Endothelial cell of umbilical vein (primary cell): ENCODE measurements at regions not wholly inside any gene's neighbourhood (a gene's known extent, or its start where the extent isn't known, plus 50 kb on each side); places are given as distances from the start of the nearest gene placed in this dataset.

Experiments
- BruUV-seq: library from RNA; stranded (reverse); fragments of 400-500 nt; replicated peaks from 2 replicates; lab custom pipeline; 2021; lab: Mats Ljungman, UMichigan
- CTCF ChIA-PET: fragments of 300-600, 350-600 bp; sonication (Branson Sonifier 250); formaldehyde crosslinking; loops from one replicate; lab custom pipeline; 2021; ENCODE audit warnings: antibody characterized with exemption, inconsistent platforms; lab: Charles Lee
- POLR2A ChIA-PET: fragments of 300-600, 350-600 bp; sonication (Branson Sonifier 250); formaldehyde crosslinking; loops from one replicate; lab custom pipeline; 2021; ENCODE audit warnings: antibody characterized with exemption, inconsistent platforms; lab: Charles Lee
- DNase-seq: peaks from one replicate; pipeline ENCODE4 v3.0.0-alpha.2; 2011; ENCODE audit warnings: low read depth, low spot score
- FAIRE-seq: peaks from 2 replicates; lab custom pipeline; 2011; peaks lifted over from hg19 to GRCh38; lab: Jason Lieb, UNC
- H2AFZ ChIP-seq: 2 replicates; pipeline ENCODE4 v1.6.0; 2012; ENCODE audit warnings: low read depth, low read length, control low read depth, inconsistent platforms
- H3K27ac ChIP-seq: 2 replicates; pipeline ENCODE4 v1.5.1; 2011; ENCODE audit warnings: low read depth, mild to moderate bottlenecking, control low read depth, low read length, moderate library complexity; ENCODE audit not compliant: insufficient read depth
- H3K27me3 ChIP-seq, 2 experiments: 2 replicates each; pipeline versions ENCODE4 v1.6.0 to v1.6.1; 2011; ENCODE audit warnings: low read length in 2 of 2, mixed read lengths in 1 of 2; ENCODE audit not compliant: control insufficient read depth in 2 of 2, insufficient read depth in 2 of 2
- H3K36me3 ChIP-seq, 2 experiments: 2 replicates in 1 of 2; 3 replicates in 1 of 2; pipeline ENCODE4 v1.5.1; 2011; ENCODE audit warnings: low read length in 2 of 2, mild to moderate bottlenecking in 1 of 2, moderate library complexity in 1 of 2; ENCODE audit not compliant: control insufficient read depth in 2 of 2, insufficient read depth in 2 of 2; ENCODE audit errors: extremely low read depth in 1 of 2
- H3K4me1 ChIP-seq: 3 replicates; pipeline ENCODE4 v1.5.1; 2011; ENCODE audit warnings: mild to moderate bottlenecking, low read length; ENCODE audit not compliant: control insufficient read depth, insufficient read depth; ENCODE audit errors: extremely low read depth
- H3K4me2 ChIP-seq: 2 replicates; pipeline ENCODE4 v1.6.1; 2011; ENCODE audit warnings: low read length, control low read depth, mixed read lengths; ENCODE audit not compliant: insufficient read depth
- H3K4me3 ChIP-seq, 3 experiments: fragments of 200-600 bp in 1 of 3; sonication (generic), shearing (Covaris generic) in 1 of 3; replicated peaks in 1 of 3; 2 replicates each; pipeline ENCODE4 v1.5.1; 2011 to 2016; ENCODE audit warnings: control low read depth in 3 of 3, low read length in 3 of 3, mild to moderate bottlenecking in 2 of 3, inconsistent platforms in 1 of 3, low read depth in 1 of 3, moderate library complexity in 1 of 3; ENCODE audit not compliant: insufficient read depth in 1 of 3
- H3K79me2 ChIP-seq: 2 replicates; pipeline ENCODE4 v1.6.0; 2012; ENCODE audit warnings: low read length, inconsistent platforms; ENCODE audit not compliant: control insufficient read depth, insufficient read depth
- H3K9ac ChIP-seq: replicated peaks from 2 replicates; pipeline ENCODE3; 2011; ENCODE audit warnings: low read length, control low read depth; ENCODE audit not compliant: insufficient read depth; ENCODE audit errors: extremely low read depth
- H3K9me1 ChIP-seq: replicated peaks from 3 replicates; pipeline ENCODE4 v1.6.0; 2011; ENCODE audit warnings: mild to moderate bottlenecking, low read length; ENCODE audit not compliant: control insufficient read depth, insufficient read depth; ENCODE audit errors: extremely low read depth
- H3K9me3 ChIP-seq: replicated peaks from 2 replicates; pipeline ENCODE4 v1.5.1; 2012; ENCODE audit warnings: low read length, inconsistent platforms; ENCODE audit not compliant: control insufficient read depth, insufficient read depth
- H4K20me1 ChIP-seq: replicated peaks from 2 replicates; pipeline ENCODE3; 2011; ENCODE audit warnings: mild to moderate bottlenecking, low read length; ENCODE audit not compliant: control insufficient read depth, insufficient read depth; ENCODE audit errors: extremely low read depth
- CTCF ChIP-seq, 2 donors: IDR thresholded peaks; 1 replicate in 1 of 2; 2 replicates in 1 of 2; pipeline ENCODE4 v1.5.1; 2011; ENCODE audit warnings: low read length in 2 of 2, mild to moderate bottlenecking in 2 of 2, moderate library complexity in 2 of 2, control low read depth in 1 of 2, inconsistent platforms in 1 of 2, low read depth in 1 of 2; ENCODE audit not compliant: insufficient read depth in 1 of 2; ENCODE audit errors: extremely low read depth in 1 of 2
- EZH2 ChIP-seq: IDR thresholded peaks from 2 replicates; pipeline ENCODE4 v1.6.1; 2012; ENCODE audit warnings: borderline replicate concordance, low read depth, mild to moderate bottlenecking, moderate library complexity, low read length, inconsistent platforms; ENCODE audit not compliant: severe bottlenecking
- FOS ChIP-seq: IDR thresholded peaks from 2 replicates; pipeline ENCODE4 v1.6.1; 2011; ENCODE audit warnings: mild to moderate bottlenecking, low read length, moderate library complexity, borderline replicate concordance; ENCODE audit not compliant: insufficient read depth
- GATA2 ChIP-seq: IDR thresholded peaks from 2 replicates; pipeline ENCODE4 v1.7.0; 2011; ENCODE audit warnings: low read depth, mild to moderate bottlenecking, moderate library complexity, mixed read lengths, low read length; ENCODE audit not compliant: insufficient read length, insufficient read depth
- JUN ChIP-seq: IDR thresholded peaks from 2 replicates; pipeline ENCODE4 v1.6.1; 2011; ENCODE audit warnings: borderline replicate concordance, low read depth; ENCODE audit not compliant: insufficient read length, insufficient read depth
- MYC ChIP-seq: IDR thresholded peaks from one replicate; pipeline ENCODE4 v1.6.1; 2011; ENCODE audit warnings: mild to moderate bottlenecking, low read depth, low read length
- POLR2A ChIP-seq: IDR thresholded peaks from 2 replicates; pipeline ENCODE4 v1.6.1; 2012; ENCODE audit warnings: low read depth, mild to moderate bottlenecking, control low read depth, low read length
- POLR2AphosphoS5 ChIP-seq: IDR thresholded peaks from 2 replicates; pipeline ENCODE4 v1.6.1; 2012; ENCODE audit warnings: low read depth, mild to moderate bottlenecking, control low read depth, low read length, moderate library complexity; ENCODE audit not compliant: insufficient read depth
- dilution Hi-C: fragments of 300-500 bp; cut with MboI; formaldehyde crosslinking; loops from one replicate; pipeline ENCODE4 v1.15.0; 2019; ENCODE audit warnings: low sequenced_read_pairs; ENCODE audit not compliant: extremely low pct_ligation_motif_present
- intact Hi-C: fragments of 100-400 bp; cut with micrococcal nuclease; formaldehyde crosslinking; loops from one replicate; pipeline ENCODE4 v1.10.0; 2022
- TF ChIP-seq, protein P1 (sequence below): IDR thresholded peaks from 2 replicates; pipeline ENCODE4 v1.6.1; 2011; ENCODE audit not compliant: insufficient read depth, insufficient read length

- no TSS peak for BruUV-seq
- Histone ChIP-seq H3K36me3 (no peaks in the 10 kb centered on the region), H2AFZ (no peak overlapping the region), H3K4me2 (no peak overlapping the region), H3K9ac (no peak overlapping the region), H3K4me1 (no peaks in the 10 kb centered on the region), H3K9me3 (no peaks in the 10 kb centered on the region), H3K27me3 (no peaks in the 10 kb centered on the region), H3K27ac (no peak overlapping the region), H3K4me3 (no peak overlapping the region), H3K79me2 (no peaks in the 10 kb centered on the region), H3K9me1 (no peaks in the 10 kb centered on the region), H4K20me1 (no peaks in the 10 kb centered on the region)
- FAIRE-seq (no peak), DNase-seq (no peak)
- ChIA-PET CTCF (no interaction called here), POLR2A (no interaction called here)
- dilution Hi-C loops (no loop called here), intact Hi-C loops (no loop called here)
- no peak for TF ChIP-seq EZH2
- TF ChIP-seq GATA2 = no peak
- TF ChIP-seq FOS = no peak
- no peak for TF ChIP-seq CTCF (IDR thresholded peaks at IDR 0.05; ENCODE audit: extremely low read depth in 1 of 2, insufficient read depth in 1 of 2, low read depth in 1 of 2, low read length in 2 of 2)
These were observed 677.8 kb upstream of the POU3F2 start for GRCh38 chr6:98156580-98156979.

- dilution Hi-C loops (no loop called here), intact Hi-C loops (no loop called here)
- BruUV-seq = no TSS peak
- ChIA-PET CTCF (no interaction called here), POLR2A (no interaction called here)
- DNase-seq (no peak), FAIRE-seq (no peak)
- no peaks in the 10 kb centered on the region for H3K79me2 ChIP-seq
- no peak overlapping the region for H3K4me3 ChIP-seq
- no peaks in the 10 kb centered on the region for H3K36me3 ChIP-seq
- H3K27me3 ChIP-seq = no peaks in the 10 kb centered on the region
- no peaks in the 10 kb centered on the region for H4K20me1 ChIP-seq
- no peaks in the 10 kb centered on the region for H3K4me1 ChIP-seq
- H3K27ac ChIP-seq = no peak overlapping the region
- TF ChIP-seq POLR2AphosphoS5 (no peak), FOS (no peak), GATA2 (no peak), MYC (no peak), JUN (no peak), EZH2 (no peak), POLR2A (no peak), CTCF (IDR thresholded peaks at IDR 0.05; ENCODE audit: extremely low read depth in 1 of 2, insufficient read depth in 1 of 2, low read depth in 1 of 2, low read length in 2 of 2) (no peak)
- TF ChIP-seq, protein P1, sequence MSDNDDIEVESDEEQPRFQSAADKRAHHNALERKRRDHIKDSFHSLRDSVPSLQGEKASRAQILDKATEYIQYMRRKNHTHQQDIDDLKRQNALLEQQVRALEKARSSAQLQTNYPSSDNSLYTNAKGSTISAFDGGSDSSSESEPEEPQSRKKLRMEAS = no peak
- H3K9me3 ChIP-seq = no peaks in the 10 kb centered on the region
- no peak overlapping the region for H3K4me2 ChIP-seq
- H2AFZ ChIP-seq = no peak overlapping the region
- no peaks in the 10 kb centered on the region for H3K9me1 ChIP-seq
- no peak overlapping the region for H3K9ac ChIP-seq
These were observed 654.8 kb upstream of the POU3F2 start for GRCh38 chr6:98179606-98180005.
